PC-9 (cell line): ENCODE measurements at regions not wholly inside any gene's neighbourhood (a gene's known extent, or its start where the extent isn't known, plus 50 kb on each side); places are given as distances from the start of the nearest gene placed in this dataset.

Source experiments
- BruUV-seq: library from RNA; stranded (reverse); fragments of 400-500 nt; replicated peaks from 2 replicates; lab custom pipeline; 2021; lab: Mats Ljungman, UMichigan
- CTCF ChIA-PET: fragments of 300-600 bp; sonication (Branson Sonifier 250); formaldehyde crosslinking; loops from one replicate; lab custom pipeline; 2022; ENCODE audit warnings: antibody characterized with exemption; lab: Charles Lee
- POLR2A ChIA-PET: fragments of 300-600 bp; sonication (Branson Sonifier 250); formaldehyde crosslinking; loops from one replicate; lab custom pipeline; 2022; ENCODE audit warnings: antibody characterized with exemption; ENCODE audit not compliant: unreplicated experiment; lab: Charles Lee
- DNase-seq, 2 experiments: peaks; one replicate each; pipeline versions ENCODE4 v3.0.0 to v3.0.0-alpha.2; 2015 to 2022; ENCODE audit warnings: mixed read lengths in 1 of 2
- H2AFZ ChIP-seq: fragments of 200-600 bp; sonication (generic); 2 replicates; pipeline ENCODE4 v1.8.1; 2017; ENCODE audit warnings: antibody characterized with exemption
- H3F3A ChIP-seq: fragments of 200-600 bp; sonication (generic); 2 replicates; pipeline ENCODE4 v1.8.1; 2017; ENCODE audit warnings: antibody characterized with exemption, mild to moderate bottlenecking, low read depth; ENCODE audit not compliant: insufficient read depth
- H3K27ac ChIP-seq: fragments of 200-600 bp; sonication (generic); 2 replicates; pipeline ENCODE4 v1.6.1; 2016; ENCODE audit warnings: mixed run types
- H3K27me3 ChIP-seq: fragments of 200-600 bp; sonication (generic); 2 replicates; pipeline ENCODE4 v1.6.1; 2016; ENCODE audit warnings: low read depth, mixed run types; ENCODE audit not compliant: insufficient read depth
- H3K36me3 ChIP-seq: fragments of 200-600 bp; sonication (generic); 2 replicates; pipeline ENCODE4 v1.6.1; 2016; ENCODE audit warnings: low read depth, mixed run types
- H3K4me1 ChIP-seq: fragments of 200-600 bp; sonication (generic); replicated peaks from 2 replicates; pipeline ENCODE4 v1.6.1; 2016; ENCODE audit warnings: mixed run types; ENCODE audit not compliant: insufficient read depth
- H3K4me2 ChIP-seq: fragments of 200-600 bp; sonication (generic); 2 replicates; pipeline ENCODE4 v1.6.1; 2017; ENCODE audit warnings: mixed run types
- H3K4me3 ChIP-seq: fragments of 200-600 bp; sonication (generic); 2 replicates; pipeline ENCODE4 v1.6.1; 2016; ENCODE audit warnings: mixed run types
- H3K79me2 ChIP-seq: fragments of 200-600 bp; sonication (generic); 2 replicates; pipeline ENCODE4 v1.6.1; 2017; ENCODE audit warnings: low read depth, mixed run types
- H3K9me2 ChIP-seq: fragments of 200-600 bp; sonication (generic); 2 replicates; pipeline ENCODE4 v1.8.1; 2017; ENCODE audit warnings: mild to moderate bottlenecking; ENCODE audit not compliant: insufficient read depth
- H3K9me3 ChIP-seq: fragments of 200-600 bp; sonication (generic); 2 replicates; pipeline ENCODE4 v1.8.1; 2016; ENCODE audit warnings: low read depth; ENCODE audit not compliant: insufficient read depth
- H4K20me1 ChIP-seq: fragments of 200-600 bp; sonication (generic); 2 replicates; pipeline ENCODE4 v1.8.1; 2017; ENCODE audit not compliant: insufficient read depth
- CTCF ChIP-seq: fragments of 200-600 bp; sonication (generic); conservative IDR thresholded peaks from 2 replicates; pipeline ENCODE4 v1.6.1; 2017; ENCODE audit warnings: mixed run types, antibody characterized with exemption, mild to moderate bottlenecking, moderate library complexity
- EZH2 ChIP-seq: fragments of 200-600 bp; sonication (generic); IDR thresholded peaks from 2 replicates; pipeline ENCODE4 v1.8.0; 2017; ENCODE audit warnings: antibody characterized with exemption, low read depth
- intact Hi-C: fragments of 100-400 bp; cut with micrococcal nuclease; formaldehyde crosslinking; loops from one replicate; pipeline ENCODE4 v1.10.0; 2022; ENCODE audit not compliant: unreplicated experiment

GRCh38 chr12:30181334-30181733 is 397.6 kb upstream of the TMTC1 start:
- BruUV-seq, result no TSS peak
- ChIA-PET CTCF (no interaction called here), POLR2A (no interaction called here)
- H3K4me2 ChIP-seq, result no peak overlapping the region
- H3K27me3 ChIP-seq, result no peaks in the 10 kb centered on the region
- H3K9me2 ChIP-seq, result no peaks in the 10 kb centered on the region
- H2AFZ ChIP-seq, result no peak overlapping the region
- H3F3A ChIP-seq, result no peaks in the 10 kb centered on the region
- no peak overlapping the region for H3K4me3 ChIP-seq
- no peaks in the 10 kb centered on the region for H3K79me2 ChIP-seq
- TF ChIP-seq EZH2 (no peak), CTCF (no peak)
- DNase-seq, result no peak
- H3K4me1 ChIP-seq, result no peaks in the 10 kb centered on the region
- H3K36me3 ChIP-seq, result no peaks in the 10 kb centered on the region
- no peaks in the 10 kb centered on the region for H3K9me3 ChIP-seq
- intact Hi-C loops, result no loop called here
- no peak overlapping the region for H3K27ac ChIP-seq
- no peaks in the 10 kb centered on the region for H4K20me1 ChIP-seq

GRCh38 chr12:30180602-30181001 is 396.9 kb upstream of the TMTC1 start:
- Histone ChIP-seq H4K20me1 (no peaks in the 10 kb centered on the region), H3K4me1 (no peaks in the 10 kb centered on the region), H3K79me2 (no peaks in the 10 kb centered on the region), H3K4me2 (no peak overlapping the region), H2AFZ (no peak overlapping the region), H3K27me3 (no peaks in the 10 kb centered on the region), H3K9me3 (no peaks in the 10 kb centered on the region), H3K27ac (no peak overlapping the region), H3F3A (no peaks in the 10 kb centered on the region), H3K4me3 (no peak overlapping the region), H3K9me2 (no peaks in the 10 kb centered on the region), H3K36me3 (no peaks in the 10 kb centered on the region)
- POLR2A ChIA-PET, result no interaction called here
- CTCF ChIA-PET, result no interaction called here
- intact Hi-C loops, result no loop called here
- TF ChIP-seq EZH2 (no peak), CTCF (no peak)
- DNase-seq, result no peak
- no TSS peak for BruUV-seq

GRCh38 chr12:30178916-30179315 is 395.2 kb upstream of the TMTC1 start:
- ChIA-PET POLR2A (no interaction called here), CTCF (no interaction called here)
- H3K9me3 ChIP-seq, result no peaks in the 10 kb centered on the region
- H3F3A ChIP-seq, result no peaks in the 10 kb centered on the region
- H3K4me3 ChIP-seq, result no peak overlapping the region
- H3K9me2 ChIP-seq, result no peaks in the 10 kb centered on the region
- no peak overlapping the region for H2AFZ ChIP-seq
- no peaks in the 10 kb centered on the region for H3K36me3 ChIP-seq
- DNase-seq, result no peak
- H3K79me2 ChIP-seq, result no peaks in the 10 kb centered on the region
- H4K20me1 ChIP-seq, result no peaks in the 10 kb centered on the region
- H3K4me2 ChIP-seq, result no peak overlapping the region
- BruUV-seq, result no TSS peak
- no peaks in the 10 kb centered on the region for H3K4me1 ChIP-seq
- TF ChIP-seq CTCF (no peak), EZH2 (no peak)
- intact Hi-C loops, result no loop called here
- no peak overlapping the region for H3K27ac ChIP-seq
- no peaks in the 10 kb centered on the region for H3K27me3 ChIP-seq
